Fibroblast of lung (primary cell): ENCODE measurements at regions not wholly inside any gene's neighbourhood (a gene's known extent, or its start where the extent isn't known, plus 50 kb on each side); places are given as distances from the start of the nearest gene placed in this dataset.

Experiments used
- EZH2 ChIP-seq: IDR thresholded peaks from 2 replicates; pipeline ENCODE4 v1.5.1; 2012; ENCODE audit warnings: low read length, control low read depth, mild to moderate bottlenecking; ENCODE audit errors: missing control alignments
- TF ChIP-seq, protein P1 (sequence below), 2 donors: IDR thresholded peaks in 1 of 2; conservative IDR thresholded peaks in 1 of 2; 1 replicate in 1 of 2; 2 replicates in 1 of 2; pipeline ENCODE4 v1.5.1; 2011 to 2012; ENCODE audit warnings: low read length in 2 of 2, control low read depth in 1 of 2, inconsistent platforms in 1 of 2, low read depth in 1 of 2, mild to moderate bottlenecking in 1 of 2

DNA sequence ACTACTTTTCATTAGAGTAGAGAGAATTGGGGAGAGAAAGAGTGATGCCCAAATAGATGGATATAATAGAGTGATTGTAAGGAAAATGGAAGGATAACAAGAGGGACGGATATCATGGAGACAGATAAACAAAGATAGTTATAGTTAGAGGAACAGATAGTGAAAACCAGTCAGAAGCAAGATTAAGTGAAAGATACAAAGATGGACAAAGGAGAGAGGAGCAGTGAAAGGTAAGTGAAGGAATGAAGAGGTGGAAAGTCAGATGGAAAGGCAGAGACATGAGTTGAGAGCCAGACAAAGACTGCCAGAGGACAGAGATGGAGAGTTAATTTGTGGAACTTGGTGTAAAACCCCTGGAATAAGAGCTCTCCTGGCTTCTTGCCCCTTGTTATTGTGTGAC lies 59.2 kb upstream of the CISTR start:
- TF ChIP-seq, protein P1, sequence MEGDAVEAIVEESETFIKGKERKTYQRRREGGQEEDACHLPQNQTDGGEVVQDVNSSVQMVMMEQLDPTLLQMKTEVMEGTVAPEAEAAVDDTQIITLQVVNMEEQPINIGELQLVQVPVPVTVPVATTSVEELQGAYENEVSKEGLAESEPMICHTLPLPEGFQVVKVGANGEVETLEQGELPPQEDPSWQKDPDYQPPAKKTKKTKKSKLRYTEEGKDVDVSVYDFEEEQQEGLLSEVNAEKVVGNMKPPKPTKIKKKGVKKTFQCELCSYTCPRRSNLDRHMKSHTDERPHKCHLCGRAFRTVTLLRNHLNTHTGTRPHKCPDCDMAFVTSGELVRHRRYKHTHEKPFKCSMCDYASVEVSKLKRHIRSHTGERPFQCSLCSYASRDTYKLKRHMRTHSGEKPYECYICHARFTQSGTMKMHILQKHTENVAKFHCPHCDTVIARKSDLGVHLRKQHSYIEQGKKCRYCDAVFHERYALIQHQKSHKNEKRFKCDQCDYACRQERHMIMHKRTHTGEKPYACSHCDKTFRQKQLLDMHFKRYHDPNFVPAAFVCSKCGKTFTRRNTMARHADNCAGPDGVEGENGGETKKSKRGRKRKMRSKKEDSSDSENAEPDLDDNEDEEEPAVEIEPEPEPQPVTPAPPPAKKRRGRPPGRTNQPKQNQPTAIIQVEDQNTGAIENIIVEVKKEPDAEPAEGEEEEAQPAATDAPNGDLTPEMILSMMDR (conservative IDR thresholded peaks at IDR 0.05 in 1 of 2, IDR thresholded peaks at IDR 0.05 in 1 of 2; ENCODE audit: low read depth in 1 of 2, low read length in 2 of 2), result no peak
- no peak for TF ChIP-seq EZH2
